ENCODE measurements at regions not wholly inside any gene's neighbourhood (a gene's known extent, or its start where the extent isn't known, plus 50 kb on each side); places are given as distances from the start of the nearest gene placed in this dataset.

- peaks cover 0 to 15% of the 10 kb centered on the region in 2 donors for H3K4me1 ChIP-seq
- TF ChIP-seq CTCF (IDR thresholded peaks at IDR 0.05), result no peak
These were observed 64.6 kb upstream of the BCAR3 start for GRCh38 chr1:93746021-93746812.

GRCh38 chr1:93744299-93744988 lies 62.8 kb upstream of the BCAR3 start:
- Histone ChIP-seq H3K27ac (no peak overlapping the region), H3K27me3 (no peaks in the 10 kb centered on the region), H3K4me3 (no peak overlapping the region), H3K36me3 (no peaks in the 10 kb centered on the region), H3K9me3 (peaks cover 0 to 5% of the 10 kb centered on the region in 2 donors), H3K4me1 (peaks cover 0 to 12% of the 10 kb centered on the region in 2 donors)
- TF ChIP-seq CTCF (IDR thresholded peaks at IDR 0.05), result no peak
- DNase-seq (ENCODE audit: low spot score), result no peak

More at GRCh38 chr1:93746021-93746812, 64.6 kb upstream of the BCAR3 start:
- no peak overlapping the region for H3K27ac ChIP-seq
- no peaks in the 10 kb centered on the region for H3K27me3 ChIP-seq
- no peaks in the 10 kb centered on the region for H3K36me3 ChIP-seq
- H3K9me3 ChIP-seq, result peaks cover 0 to 5% of the 10 kb centered on the region in 2 donors
- no peak for DNase-seq (ENCODE audit: low spot score)
- H3K4me3 ChIP-seq, result no peak overlapping the region

GRCh38 chr1:93743465-93743864 lies 61.8 kb upstream of the BCAR3 start:
- TF ChIP-seq CTCF (IDR thresholded peaks at IDR 0.05), result no peak
- DNase-seq (ENCODE audit: low spot score), result no peak
- Histone ChIP-seq H3K4me1 (peaks cover 0 to 18% of the 10 kb centered on the region in 2 donors), H3K27me3 (no peaks in the 10 kb centered on the region), H3K4me3 (no peak overlapping the region), H3K27ac (no peak overlapping the region), H3K36me3 (no peaks in the 10 kb centered on the region), H3K9me3 (peaks cover 0 to 5% of the 10 kb centered on the region in 2 donors)

- no peak for DNase-seq (ENCODE audit: low spot score)
- Histone ChIP-seq H3K36me3 (no peaks in the 10 kb centered on the region), H3K4me1 (peaks cover 0 to 18% of the 10 kb centered on the region in 2 donors), H3K9me3 (no peaks in the 10 kb centered on the region), H3K27me3 (no peaks in the 10 kb centered on the region), H3K27ac (no peak overlapping the region), H3K4me3 (no peak overlapping the region)
- TF ChIP-seq CTCF (IDR thresholded peaks at IDR 0.05), result no peak
These were observed 59.0 kb upstream of the BCAR3 start for GRCh38 chr1:93740601-93741031.

GRCh38 chr1:93740157-93740556 lies 58.5 kb upstream of the BCAR3 start:
- no peaks in the 10 kb centered on the region for H3K36me3 ChIP-seq
- H3K4me1 ChIP-seq, result peaks cover 0 to 21% of the 10 kb centered on the region in 2 donors
- DNase-seq (ENCODE audit: low spot score), result no peak
- no peak overlapping the region for H3K27ac ChIP-seq
- no peak overlapping the region for H3K4me3 ChIP-seq
- H3K9me3 ChIP-seq, result no peaks in the 10 kb centered on the region
- no peak for TF ChIP-seq CTCF (IDR thresholded peaks at IDR 0.05)
- H3K27me3 ChIP-seq, result no peaks in the 10 kb centered on the region
